ENCODE measurements at regions not wholly inside any gene's neighbourhood (a gene's known extent, or its start where the extent isn't known, plus 50 kb on each side); places are given as distances from the start of the nearest gene placed in this dataset.

GRCh38 chr12:113751513-113751912 is 214.6 kb downstream of the RBM19 start:
- H3K4me1 Mint-ChIP-seq (ENCODE audit: low read depth, unreplicated experiment) = no peaks in the 10 kb centered on the region
- DNase-seq = no peak
- TF ChIP-seq, protein P1, sequence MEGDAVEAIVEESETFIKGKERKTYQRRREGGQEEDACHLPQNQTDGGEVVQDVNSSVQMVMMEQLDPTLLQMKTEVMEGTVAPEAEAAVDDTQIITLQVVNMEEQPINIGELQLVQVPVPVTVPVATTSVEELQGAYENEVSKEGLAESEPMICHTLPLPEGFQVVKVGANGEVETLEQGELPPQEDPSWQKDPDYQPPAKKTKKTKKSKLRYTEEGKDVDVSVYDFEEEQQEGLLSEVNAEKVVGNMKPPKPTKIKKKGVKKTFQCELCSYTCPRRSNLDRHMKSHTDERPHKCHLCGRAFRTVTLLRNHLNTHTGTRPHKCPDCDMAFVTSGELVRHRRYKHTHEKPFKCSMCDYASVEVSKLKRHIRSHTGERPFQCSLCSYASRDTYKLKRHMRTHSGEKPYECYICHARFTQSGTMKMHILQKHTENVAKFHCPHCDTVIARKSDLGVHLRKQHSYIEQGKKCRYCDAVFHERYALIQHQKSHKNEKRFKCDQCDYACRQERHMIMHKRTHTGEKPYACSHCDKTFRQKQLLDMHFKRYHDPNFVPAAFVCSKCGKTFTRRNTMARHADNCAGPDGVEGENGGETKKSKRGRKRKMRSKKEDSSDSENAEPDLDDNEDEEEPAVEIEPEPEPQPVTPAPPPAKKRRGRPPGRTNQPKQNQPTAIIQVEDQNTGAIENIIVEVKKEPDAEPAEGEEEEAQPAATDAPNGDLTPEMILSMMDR (IDR thresholded peaks at IDR 0.05; ENCODE audit: partially characterized antibody, unreplicated experiment) = no peak
- H3K27me3 Mint-ChIP-seq (ENCODE audit: unreplicated experiment) = peaks cover 5% of the 10 kb centered on the region
- H3K27ac Mint-ChIP-seq (ENCODE audit: unreplicated experiment) = no peak overlapping the region
- H3K9me3 Mint-ChIP-seq (ENCODE audit: unreplicated experiment) = peaks cover 6% of the 10 kb centered on the region
- H3K4me3 Mint-ChIP-seq (ENCODE audit: unreplicated experiment) = no peak overlapping the region
- no peaks in the 10 kb centered on the region for H3K36me3 Mint-ChIP-seq (ENCODE audit: unreplicated experiment)

GRCh38 chr12:113749433-113749815 is 216.7 kb downstream of the RBM19 start:
- TF ChIP-seq, protein P1 (IDR thresholded peaks at IDR 0.05; ENCODE audit: partially characterized antibody, unreplicated experiment) = no peak
- no peaks in the 10 kb centered on the region for H3K4me1 Mint-ChIP-seq (ENCODE audit: low read depth, unreplicated experiment)

GRCh38 chr12:113748707-113749432 is 217.3 kb downstream of the RBM19 start:
- DNase-seq = no peak
- Mint-ChIP-seq H3K27ac (ENCODE audit: unreplicated experiment) (no peak overlapping the region), H3K9me3 (ENCODE audit: unreplicated experiment) (peaks cover 6% of the 10 kb centered on the region), H3K36me3 (ENCODE audit: unreplicated experiment) (peaks cover 5% of the 10 kb centered on the region), H3K4me1 (ENCODE audit: low read depth, unreplicated experiment) (no peaks in the 10 kb centered on the region), H3K27me3 (ENCODE audit: unreplicated experiment) (peaks cover 2% of the 10 kb centered on the region), H3K4me3 (ENCODE audit: unreplicated experiment) (no peak overlapping the region)
- TF ChIP-seq, protein P1 (IDR thresholded peaks at IDR 0.05; ENCODE audit: partially characterized antibody, unreplicated experiment) = no peak

More at GRCh38 chr12:113749433-113749815, 216.7 kb downstream of the RBM19 start:
- no peak for DNase-seq
- Mint-ChIP-seq H3K27me3 (ENCODE audit: unreplicated experiment) (peaks cover 4% of the 10 kb centered on the region), H3K36me3 (ENCODE audit: unreplicated experiment) (peaks cover 5% of the 10 kb centered on the region), H3K4me3 (ENCODE audit: unreplicated experiment) (no peak overlapping the region), H3K27ac (ENCODE audit: unreplicated experiment) (no peak overlapping the region), H3K9me3 (ENCODE audit: unreplicated experiment) (peaks cover 6% of the 10 kb centered on the region)

- no peak overlapping the region for H3K4me3 Mint-ChIP-seq (ENCODE audit: unreplicated experiment)
- no peak overlapping the region for H3K27ac Mint-ChIP-seq (ENCODE audit: unreplicated experiment)
- DNase-seq = no peak
- TF ChIP-seq, protein P1 (IDR thresholded peaks at IDR 0.05; ENCODE audit: partially characterized antibody, unreplicated experiment) = no peak
- H3K36me3 Mint-ChIP-seq (ENCODE audit: unreplicated experiment) = peaks cover 5% of the 10 kb centered on the region
- H3K4me1 Mint-ChIP-seq (ENCODE audit: low read depth, unreplicated experiment) = no peaks in the 10 kb centered on the region
- peaks cover 2% of the 10 kb centered on the region for H3K27me3 Mint-ChIP-seq (ENCODE audit: unreplicated experiment)
- peaks cover 3% of the 10 kb centered on the region for H3K9me3 Mint-ChIP-seq (ENCODE audit: unreplicated experiment)
Measured at GRCh38 chr12:113747017-113747416, 219.1 kb downstream of the RBM19 start.

GRCh38 chr12:113744802-113745395 is 221.2 kb downstream of the RBM19 start:
- Mint-ChIP-seq H3K9me3 (ENCODE audit: unreplicated experiment) (peaks cover 2% of the 10 kb centered on the region), H3K4me1 (ENCODE audit: low read depth, unreplicated experiment) (no peaks in the 10 kb centered on the region), H3K4me3 (ENCODE audit: unreplicated experiment) (no peak overlapping the region), H3K36me3 (ENCODE audit: unreplicated experiment) (peaks cover 5% of the 10 kb centered on the region), H3K27ac (ENCODE audit: unreplicated experiment) (no peak overlapping the region), H3K27me3 (ENCODE audit: unreplicated experiment) (no peaks in the 10 kb centered on the region)
- TF ChIP-seq, protein P1 (IDR thresholded peaks at IDR 0.05; ENCODE audit: partially characterized antibody, unreplicated experiment) = no peak
- DNase-seq = no peak
